Stimulated activated naive B cell treated with anti-CD40 and anti-IgM and Interleukin-4, amounts not matched to agents 10 μg/mL and 1 μg/mL and 100 μg/mL, for 72 hours (primary cell): ENCODE measurements at regions not wholly inside any gene's neighbourhood (a gene's known extent, or its start where the extent isn't known, plus 50 kb on each side); places are given as distances from the start of the nearest gene placed in this dataset.

Experiments
- ATAC-seq, 2 donors: fragments of 150-1000 bp; cut with Tn5 transposase; replicated peaks; 2 replicates each; pipeline ENCODE4 v1.10.0; 2021; ENCODE audit warnings: moderate library complexity in 1 of 2
- DNase-seq: peaks from one replicate; pipeline ENCODE4 v3.0.0; 2021
- H3K27ac Mint-ChIP-seq: one replicate; pipeline ENCODE4 v1.8.0; 2022; ENCODE audit warnings: mild to moderate bottlenecking, mixed read lengths
- H3K27me3 Mint-ChIP-seq, 2 donors: one replicate each; pipeline ENCODE4 v1.8.0; 2022; ENCODE audit warnings: mixed read lengths in 2 of 2
- H3K36me3 Mint-ChIP-seq, 2 donors: one replicate each; pipeline ENCODE4 v1.8.0; 2022; ENCODE audit warnings: mixed read lengths in 2 of 2, mild to moderate bottlenecking in 1 of 2
- H3K4me1 Mint-ChIP-seq, 2 donors: one replicate each; pipeline ENCODE4 v1.8.0; 2022; ENCODE audit warnings: mixed read lengths in 2 of 2, mild to moderate bottlenecking in 1 of 2
- H3K4me3 Mint-ChIP-seq, 2 donors: one replicate each; pipeline ENCODE4 v1.8.0; 2022; ENCODE audit warnings: mild to moderate bottlenecking in 2 of 2, mixed read lengths in 2 of 2, moderate library complexity in 1 of 2
- H3K9me3 Mint-ChIP-seq, 2 donors: one replicate each; pipeline ENCODE4 v1.8.0; 2022; ENCODE audit warnings: mixed read lengths in 2 of 2, mild to moderate bottlenecking in 1 of 2

DNA sequence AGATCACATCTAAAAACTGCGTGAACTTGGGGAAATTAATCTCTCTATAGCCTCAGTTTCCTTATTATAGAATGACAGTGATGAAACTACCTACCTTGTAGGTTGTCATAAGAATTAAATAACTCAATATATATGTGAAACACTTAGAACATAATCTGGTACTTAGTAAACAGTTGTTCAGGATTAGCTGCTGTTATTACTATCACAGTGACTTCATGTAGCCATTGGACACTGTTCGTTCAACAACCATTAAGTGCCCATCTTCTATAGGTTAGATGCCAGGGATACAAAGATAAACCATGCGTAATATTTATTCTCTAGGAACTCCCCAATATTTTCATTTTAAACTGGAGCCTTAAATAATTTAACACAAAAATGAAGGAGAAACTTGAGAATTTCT lies 329.0 kb upstream of the PROK2 start:
- ATAC-seq: no peak
- no peak overlapping the region for H3K27ac Mint-ChIP-seq
- H3K36me3 Mint-ChIP-seq: no peaks in the 10 kb centered on the region
- H3K4me1 Mint-ChIP-seq: peaks cover 0 to 5% of the 10 kb centered on the region in 2 donors
- no peak for DNase-seq
- H3K9me3 Mint-ChIP-seq: no peaks in the 10 kb centered on the region
- no peak overlapping the region for H3K4me3 Mint-ChIP-seq
- peaks cover 25 to 30% of the 10 kb centered on the region in 2 donors for H3K27me3 Mint-ChIP-seq

DNA sequence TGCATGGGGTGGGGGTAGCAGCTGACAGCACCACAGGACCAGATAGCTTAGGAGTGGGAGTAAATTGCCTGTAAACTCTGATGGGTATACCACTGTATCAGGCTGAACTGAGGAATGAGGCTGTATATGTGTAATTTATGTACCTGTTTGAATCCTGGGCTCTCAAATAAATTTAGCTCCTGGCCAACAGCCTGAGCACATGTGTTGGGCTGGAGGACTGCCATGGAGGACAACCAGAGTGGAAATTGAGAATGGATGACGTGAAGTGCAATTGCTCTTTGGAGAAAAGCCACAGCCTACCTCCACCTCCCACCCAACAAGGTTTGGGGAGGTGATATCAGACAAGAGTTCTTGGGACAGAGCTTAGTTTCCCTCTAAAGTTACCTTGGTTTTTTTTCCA lies 328.6 kb upstream of the PROK2 start:
- peaks cover 29 to 34% of the 10 kb centered on the region in 2 donors for H3K27me3 Mint-ChIP-seq
- peaks cover 0 to 9% of the 10 kb centered on the region in 2 donors for H3K4me1 Mint-ChIP-seq
- DNase-seq (no peak), ATAC-seq (no peak)
- H3K9me3 Mint-ChIP-seq: no peaks in the 10 kb centered on the region
- no peak overlapping the region for H3K27ac Mint-ChIP-seq
- H3K4me3 Mint-ChIP-seq: no peak overlapping the region
- H3K36me3 Mint-ChIP-seq: no peaks in the 10 kb centered on the region

DNA sequence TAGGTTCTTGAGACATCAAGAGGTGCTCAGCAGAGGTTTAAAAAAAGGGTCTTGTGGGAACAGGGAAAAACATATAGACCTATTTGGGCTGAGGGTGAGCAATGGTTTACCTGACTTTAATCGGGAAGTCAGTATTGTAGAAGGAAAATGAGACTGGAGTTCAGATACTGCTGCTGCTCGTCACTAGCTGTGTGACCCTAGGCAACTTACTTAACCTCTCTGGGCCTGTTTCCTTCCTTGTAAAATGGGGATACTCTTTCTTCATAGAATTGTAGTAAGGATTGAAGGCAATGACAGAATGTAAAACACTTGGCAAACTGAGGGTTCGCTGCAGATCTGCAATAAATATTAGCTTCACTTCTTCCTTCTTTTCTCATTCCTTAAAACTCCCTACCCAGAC lies 327.5 kb upstream of the PROK2 start:
- DNase-seq (no peak), ATAC-seq (no peak)
- peaks cover 36 to 37% of the 10 kb centered on the region in 2 donors for H3K27me3 Mint-ChIP-seq
- no peaks in the 10 kb centered on the region for H3K9me3 Mint-ChIP-seq
- no peak overlapping the region for H3K27ac Mint-ChIP-seq
- H3K36me3 Mint-ChIP-seq: no peaks in the 10 kb centered on the region
- H3K4me1 Mint-ChIP-seq: peaks cover 0 to 9% of the 10 kb centered on the region in 2 donors
- H3K4me3 Mint-ChIP-seq: no peak overlapping the region

DNA sequence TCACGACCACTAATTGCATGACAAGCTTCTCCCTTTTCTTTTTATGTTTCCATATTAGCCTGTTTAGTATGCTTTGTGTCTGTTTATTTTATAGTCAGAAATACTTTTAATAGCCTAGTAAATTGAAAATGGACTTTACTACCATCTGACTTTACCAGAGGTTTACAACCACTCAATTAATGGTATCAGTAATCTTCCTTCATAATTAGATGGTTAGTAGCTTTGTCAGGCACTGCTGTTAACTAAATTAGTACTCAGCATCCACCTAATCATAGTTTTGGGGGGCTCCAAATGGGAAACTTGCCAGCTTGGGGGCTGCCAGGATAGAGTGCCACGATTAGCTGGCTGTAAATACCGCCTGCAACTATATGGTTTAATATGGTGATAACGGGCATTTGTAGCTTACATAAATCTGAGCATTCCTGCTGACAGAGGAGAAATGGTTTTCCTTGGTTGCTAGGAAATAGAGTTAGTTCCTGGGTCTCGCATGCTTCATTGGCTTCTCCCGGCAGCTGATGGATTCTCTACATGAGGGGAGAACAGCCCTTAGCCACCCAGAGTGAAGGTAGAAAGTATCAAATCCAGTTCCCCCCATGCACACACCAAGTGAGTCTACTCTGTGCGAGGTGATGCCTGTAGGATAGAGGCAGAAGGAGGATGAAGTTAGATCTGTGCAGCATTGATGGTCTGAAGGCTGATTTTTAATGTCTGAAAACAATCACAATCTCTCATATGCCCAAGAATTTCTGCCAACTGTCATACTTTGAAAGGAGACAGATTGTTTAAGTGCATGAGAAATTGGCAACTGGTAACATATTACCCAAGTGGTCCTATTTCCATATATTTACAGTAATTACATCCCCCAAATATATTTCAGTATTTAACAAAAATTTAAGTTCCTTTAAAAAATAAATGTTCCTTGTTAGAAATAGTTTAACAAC lies 326.6 kb upstream of the PROK2 start:
- Mint-ChIP-seq H3K27ac (no peak overlapping the region), H3K9me3 (no peaks in the 10 kb centered on the region), H3K27me3 (peaks cover 32 to 34% of the 10 kb centered on the region in 2 donors), H3K4me3 (no peak overlapping the region), H3K36me3 (no peaks in the 10 kb centered on the region), H3K4me1 (peaks cover 0 to 9% of the 10 kb centered on the region in 2 donors)
- no peak for ATAC-seq
- DNase-seq: no peak

DNA sequence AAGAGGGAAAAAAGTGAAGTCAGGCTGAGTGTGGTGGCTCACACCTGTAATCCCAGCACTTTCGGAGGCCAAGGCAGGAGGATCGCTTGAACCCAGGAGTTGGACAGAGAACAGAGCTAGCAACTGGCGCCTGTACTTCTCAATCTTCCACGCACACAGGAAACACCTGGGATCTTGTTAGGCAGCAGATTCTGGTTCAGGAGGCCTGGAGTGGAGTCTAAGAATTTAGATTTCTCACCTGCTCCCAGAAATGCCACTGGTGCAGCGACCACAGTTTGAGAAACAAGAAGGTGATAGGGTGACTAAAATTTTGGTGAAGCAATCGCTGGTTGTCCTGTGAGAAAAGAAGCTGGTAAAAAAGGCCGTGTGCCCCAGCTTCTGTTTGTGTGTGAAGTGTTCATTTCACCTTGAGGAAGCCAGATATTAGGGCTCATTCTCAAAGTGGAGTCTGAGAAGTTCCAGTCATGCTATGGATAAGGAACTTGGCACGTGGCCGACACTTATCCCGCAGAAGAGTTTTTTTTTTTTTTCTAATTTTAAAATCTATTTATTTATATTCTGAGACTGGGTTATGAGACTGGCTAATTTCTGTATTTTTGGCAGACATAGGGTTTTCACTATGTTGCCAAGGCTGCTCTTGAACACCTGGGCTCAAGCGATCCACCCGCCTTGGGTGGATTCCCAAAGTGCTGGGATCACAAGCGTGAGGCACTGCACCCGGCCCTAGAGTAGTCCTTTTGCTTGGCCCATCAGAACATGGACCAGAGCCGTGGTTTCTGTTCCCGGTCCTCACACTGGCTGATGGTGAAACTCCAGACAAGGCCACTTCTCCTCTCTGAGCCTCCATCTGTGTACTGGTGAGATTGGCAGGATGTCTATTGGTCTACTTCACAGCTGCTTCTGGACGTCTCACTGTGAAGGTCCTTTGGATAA lies 324.6 kb upstream of the PROK2 start:
- no peak overlapping the region for H3K27ac Mint-ChIP-seq
- ATAC-seq (no peak), DNase-seq (no peak)

DNA sequence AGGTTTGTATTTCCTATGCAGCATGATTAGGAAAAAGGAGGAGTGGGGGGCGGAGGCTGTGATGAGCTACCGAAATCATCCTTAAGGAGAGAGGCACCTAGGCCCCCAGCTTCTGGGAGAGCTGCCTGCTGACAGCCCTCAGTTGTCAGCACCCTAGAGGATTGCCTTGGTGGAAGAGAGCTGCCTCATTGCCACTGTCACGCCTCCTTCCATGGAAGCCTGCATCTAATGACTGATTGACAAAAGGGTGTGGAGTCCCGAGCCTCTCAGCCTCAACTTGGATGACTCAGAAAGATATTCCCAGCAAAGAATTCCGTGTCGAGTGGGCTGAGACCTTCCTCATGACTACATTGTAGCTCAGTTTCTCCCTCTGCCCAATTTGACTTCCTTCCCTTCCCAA lies 320.4 kb upstream of the PROK2 start:
- ATAC-seq (no peak), DNase-seq (no peak)
- Mint-ChIP-seq H3K4me1 (peaks cover 21 to 44% of the 10 kb centered on the region in 2 donors), H3K36me3 (no peaks in the 10 kb centered on the region), H3K9me3 (no peaks in the 10 kb centered on the region), H3K27me3 (peaks cover 20 to 47% of the 10 kb centered on the region in 2 donors), H3K4me3 (no peak overlapping the region), H3K27ac (no peak overlapping the region)

More for the DNA sequence above, 324.6 kb upstream of the PROK2 start:
- Mint-ChIP-seq H3K4me3 (no peak overlapping the region), H3K36me3 (no peaks in the 10 kb centered on the region), H3K27me3 (peaks cover 32 to 50% of the 10 kb centered on the region in 2 donors), H3K9me3 (no peaks in the 10 kb centered on the region), H3K4me1 (peaks cover 0 to 9% of the 10 kb centered on the region in 2 donors)

DNA sequence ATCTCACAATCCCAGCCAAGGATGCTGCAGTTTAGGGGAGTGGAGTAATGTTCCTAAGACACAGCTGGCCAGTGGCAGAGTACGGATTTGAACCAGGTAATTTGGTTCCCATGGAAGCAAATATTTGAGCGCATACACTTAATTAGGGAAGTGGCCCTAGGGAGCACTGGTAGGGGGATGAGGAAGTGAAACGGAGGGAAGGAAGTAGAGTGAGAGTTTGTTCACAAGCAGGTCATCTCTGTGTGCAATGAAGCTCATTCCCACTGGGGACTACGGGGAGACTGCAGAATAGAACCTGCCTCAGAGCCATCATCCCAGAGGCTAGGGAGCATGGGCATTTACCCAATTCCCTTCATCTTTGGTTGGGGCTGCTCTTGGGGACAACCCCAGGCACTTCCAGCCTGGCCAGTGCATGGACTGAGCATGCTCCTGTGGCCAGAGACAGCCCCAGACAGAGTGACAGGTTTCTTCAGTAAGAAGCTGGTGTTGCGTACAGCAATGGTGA lies 317.2 kb upstream of the PROK2 start:
- Mint-ChIP-seq H3K27ac (no peak overlapping the region), H3K36me3 (no peaks in the 10 kb centered on the region), H3K27me3 (peaks cover 5 to 26% of the 10 kb centered on the region in 2 donors), H3K9me3 (no peaks in the 10 kb centered on the region), H3K4me1 (peaks cover 37 to 51% of the 10 kb centered on the region in 2 donors), H3K4me3 (peak overlapping the region in 1 of 2 donors; percentile 14)
- ATAC-seq (peak; percentile 83 to 84), DNase-seq (peak; percentile 64)

DNA sequence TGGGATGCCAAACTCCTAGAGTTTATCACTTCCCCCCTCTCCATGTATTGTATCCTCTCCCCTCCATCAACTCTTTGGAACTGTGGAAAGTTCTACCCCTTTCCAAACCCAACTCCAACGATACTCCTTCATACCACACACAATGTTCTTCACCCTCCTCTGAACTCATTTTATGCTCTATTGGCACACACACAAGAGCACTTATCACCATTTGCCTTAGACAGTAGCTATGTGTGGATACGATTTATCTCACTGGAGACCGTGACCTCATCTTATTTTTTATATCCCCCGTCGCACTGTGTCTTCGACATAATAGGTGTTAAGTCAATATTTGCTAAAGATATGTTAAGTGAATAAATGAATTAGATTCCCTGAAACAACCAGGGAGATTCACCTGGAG lies 316.5 kb upstream of the PROK2 start:
- no peaks in the 10 kb centered on the region for H3K9me3 Mint-ChIP-seq
- peaks cover 43 to 58% of the 10 kb centered on the region in 2 donors for H3K4me1 Mint-ChIP-seq
- no peak overlapping the region for H3K27ac Mint-ChIP-seq
- no peak for ATAC-seq
- peaks cover 10 to 31% of the 10 kb centered on the region in 2 donors for H3K27me3 Mint-ChIP-seq
- H3K4me3 Mint-ChIP-seq: no peak overlapping the region
- no peak for DNase-seq
- H3K36me3 Mint-ChIP-seq: no peaks in the 10 kb centered on the region

DNA sequence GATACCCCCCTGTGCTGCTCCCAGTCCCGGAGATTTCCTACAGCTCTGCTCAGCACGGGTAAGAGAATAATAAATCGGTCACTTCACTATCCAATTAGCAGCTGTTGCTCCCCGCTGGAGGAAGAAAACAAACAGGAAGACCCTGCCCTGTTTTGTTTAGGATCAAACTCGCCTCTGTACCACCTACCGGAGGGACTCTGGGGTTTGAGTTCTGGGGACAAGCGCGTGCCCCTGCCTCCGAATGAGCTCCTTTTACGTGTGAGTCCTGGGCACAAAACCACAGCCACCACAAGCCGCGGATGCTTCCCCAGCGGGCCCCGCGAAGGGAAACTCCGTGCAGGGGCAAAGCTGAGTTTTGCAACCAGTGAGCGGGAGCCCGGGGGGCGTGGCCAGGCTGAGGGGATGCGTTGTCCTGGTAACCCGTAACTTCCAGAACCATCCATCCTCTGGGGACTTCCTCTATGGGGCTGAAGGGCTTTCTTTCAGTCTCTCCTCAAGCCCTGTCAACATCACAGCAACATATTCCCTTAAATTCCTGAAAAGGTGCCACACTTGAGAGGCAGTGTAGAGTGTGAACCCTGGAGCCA lies 315.7 kb upstream of the PROK2 start:
- Mint-ChIP-seq H3K9me3 (no peaks in the 10 kb centered on the region), H3K4me3 (peak overlapping the region; percentile 80 to 83), H3K4me1 (peaks cover 49 to 66% of the 10 kb centered on the region in 2 donors), H3K27ac (peak overlapping the region; percentile 92), H3K27me3 (peaks cover 10 to 31% of the 10 kb centered on the region in 2 donors), H3K36me3 (no peaks in the 10 kb centered on the region)
- ATAC-seq: peak; percentile 61 to 68
- DNase-seq: peak; percentile 87

DNA sequence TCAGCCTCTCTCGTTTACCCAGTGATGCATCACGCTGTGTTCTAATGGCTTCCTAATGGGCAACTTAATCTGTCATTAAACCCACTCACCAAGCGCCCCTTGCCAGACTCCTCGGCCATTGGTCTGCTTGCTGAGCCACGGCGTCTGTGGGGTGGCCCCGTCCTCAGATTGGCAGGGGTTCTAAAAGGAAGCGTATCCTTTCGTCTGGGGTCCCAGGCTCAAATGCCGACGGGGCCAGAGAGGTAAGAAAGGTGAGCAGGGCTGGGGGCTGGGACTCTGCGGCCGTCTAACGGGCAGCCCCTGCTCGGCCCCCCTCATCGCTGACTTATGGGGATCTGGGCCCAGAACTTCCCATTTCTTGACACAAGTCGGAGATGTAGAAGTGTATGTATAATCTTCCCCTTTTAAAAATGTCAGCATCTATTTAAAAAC lies 315.1 kb upstream of the PROK2 start:
- Mint-ChIP-seq H3K9me3 (no peaks in the 10 kb centered on the region), H3K27ac (peak overlapping the region; percentile 92), H3K4me1 (peaks cover 49 to 70% of the 10 kb centered on the region in 2 donors), H3K27me3 (peaks cover 10 to 25% of the 10 kb centered on the region in 2 donors), H3K4me3 (peak overlapping the region; percentile 80 to 83), H3K36me3 (no peaks in the 10 kb centered on the region)
- ATAC-seq (peak; percentile 29 to 33), DNase-seq (no peak)

DNA sequence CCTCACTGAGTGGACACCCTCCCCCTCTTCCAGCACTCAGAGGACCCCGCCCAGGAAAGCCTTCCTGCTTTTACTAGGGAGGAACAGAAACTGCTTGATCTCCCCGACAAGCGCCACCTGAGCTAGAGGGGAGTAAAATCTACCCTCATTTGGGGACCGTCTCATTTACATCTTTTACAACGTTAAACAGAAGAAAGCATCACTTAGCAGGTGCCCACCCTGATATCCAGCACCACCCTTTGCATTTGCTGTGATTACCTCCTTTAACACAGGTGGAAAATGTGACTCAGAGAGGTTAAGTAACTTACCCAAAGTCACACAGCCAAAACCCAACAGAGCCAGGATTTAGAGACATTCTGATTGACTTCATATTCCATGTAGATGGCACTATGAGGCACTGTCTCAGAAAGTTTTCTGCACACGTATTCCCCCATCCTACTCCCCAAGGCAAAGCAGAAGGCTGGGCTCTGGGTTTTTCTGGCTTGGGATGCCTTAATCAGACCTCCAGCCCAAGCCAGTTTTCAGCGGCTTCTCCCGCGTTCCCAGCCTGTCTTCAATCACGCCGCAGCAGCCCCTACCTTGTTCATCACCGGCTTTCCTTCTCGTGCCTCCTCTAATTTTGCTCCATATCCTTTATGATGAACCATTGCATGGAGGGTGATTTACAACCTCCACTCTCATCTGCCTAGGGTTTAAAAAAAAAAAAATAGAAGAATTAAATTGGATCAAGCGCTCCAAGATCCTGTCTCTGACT lies 314.6 kb upstream of the PROK2 start:
- Mint-ChIP-seq H3K4me3 (peak overlapping the region; percentile 80 to 83), H3K27me3 (peaks cover 10 to 19% of the 10 kb centered on the region in 2 donors), H3K4me1 (peaks cover 51 to 70% of the 10 kb centered on the region in 2 donors), H3K36me3 (no peaks in the 10 kb centered on the region), H3K27ac (peak overlapping the region; percentile 92), H3K9me3 (no peaks in the 10 kb centered on the region)
- ATAC-seq (no peak), DNase-seq (no peak)

DNA sequence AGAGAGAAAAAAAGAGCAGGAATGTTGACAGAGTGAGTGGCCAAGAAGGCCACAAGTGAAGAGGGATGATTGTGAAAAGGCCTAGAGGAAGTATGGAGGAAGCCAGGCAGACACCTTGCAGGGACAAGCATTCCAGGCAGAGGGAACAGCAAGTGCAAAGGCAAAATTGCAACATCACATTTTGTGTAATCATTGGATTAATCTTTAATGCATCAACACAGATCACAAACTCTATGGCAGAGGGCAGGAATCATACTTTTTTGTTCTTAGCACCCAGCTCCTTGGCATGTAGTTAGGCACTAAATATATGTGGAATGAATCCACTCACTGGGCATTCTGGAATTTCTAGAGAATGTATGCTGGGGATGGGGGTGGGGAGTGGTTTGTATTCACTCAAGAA lies 312.1 kb upstream of the PROK2 start:
- Mint-ChIP-seq H3K27me3 (peaks cover 24 to 26% of the 10 kb centered on the region in 2 donors), H3K4me1 (peaks cover 55 to 70% of the 10 kb centered on the region in 2 donors), H3K9me3 (no peaks in the 10 kb centered on the region), H3K36me3 (no peaks in the 10 kb centered on the region), H3K27ac (no peak overlapping the region), H3K4me3 (no peak overlapping the region)
- DNase-seq (no peak), ATAC-seq (no peak)

DNA sequence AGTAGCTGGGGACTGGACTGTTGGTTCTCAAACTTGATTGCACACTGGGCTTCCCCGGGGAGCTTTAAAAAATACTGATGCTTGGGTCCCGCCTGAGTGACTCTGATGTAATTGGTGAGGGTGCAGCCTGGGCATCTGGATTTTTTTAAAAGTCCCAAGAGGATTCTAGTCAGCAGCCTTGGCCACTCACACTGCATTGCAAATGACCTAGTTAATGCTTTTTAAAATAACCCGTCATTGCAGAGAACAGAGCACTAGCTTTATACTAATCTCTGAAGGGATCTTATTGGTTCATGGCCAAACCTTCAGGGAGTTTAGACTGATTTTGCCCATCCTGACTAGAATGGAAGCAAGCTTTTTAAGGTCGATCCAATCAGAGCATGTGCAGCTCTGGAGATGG lies 310.6 kb upstream of the PROK2 start:
- H3K4me3 Mint-ChIP-seq: no peak overlapping the region
- DNase-seq (no peak), ATAC-seq (peak; percentile 28 to 44)
- no peaks in the 10 kb centered on the region for H3K36me3 Mint-ChIP-seq
- peaks cover 45 to 56% of the 10 kb centered on the region in 2 donors for H3K4me1 Mint-ChIP-seq
- H3K27me3 Mint-ChIP-seq: peaks cover 26 to 32% of the 10 kb centered on the region in 2 donors
- no peaks in the 10 kb centered on the region for H3K9me3 Mint-ChIP-seq
- no peak overlapping the region for H3K27ac Mint-ChIP-seq
